ENCODE measurements at regions not wholly inside any gene's neighbourhood (a gene's known extent, or its start where the extent isn't known, plus 50 kb on each side); places are given as distances from the start of the nearest gene placed in this dataset.

GRCh38 chr9:101859620-101860019 is 121.2 kb upstream of the GRIN3A start:
- no peak for DNase-seq (ENCODE audit: low read depth in 1 of 2, low spot score in 1 of 2)
- no peak overlapping the region for H3K4me3 ChIP-seq (replicated peaks; ENCODE audit: insufficient read depth, low read length)

GRCh38 chr9:101858026-101858425 is 119.6 kb upstream of the GRIN3A start:
- no peak for TF ChIP-seq SPI1 (IDR thresholded peaks at IDR 0.05; ENCODE audit: borderline replicate concordance, low read depth)
- no peak for TF ChIP-seq POLR2AphosphoS5 (IDR thresholded peaks at IDR 0.05; ENCODE audit: low read depth)
- TF ChIP-seq REST (IDR thresholded peaks at IDR 0.05; ENCODE audit: insufficient replicate concordance, low read depth) = no peak
- no peak for TF ChIP-seq GABPA (IDR thresholded peaks at IDR 0.05; ENCODE audit: low read depth)
- TF ChIP-seq CTCF (IDR thresholded peaks at IDR 0.05; ENCODE audit: insufficient read depth, low read length) = no peak
- DNase-seq (ENCODE audit: low read depth in 1 of 2, low spot score in 1 of 2) = no peak
- H3K27me3 ChIP-seq (ENCODE audit: insufficient read depth, poor library complexity, severe bottlenecking) = no peaks in the 10 kb centered on the region

More at GRCh38 chr9:101859620-101860019, 121.2 kb upstream of the GRIN3A start:
- Histone ChIP-seq H3K27me3 (ENCODE audit: insufficient read depth, poor library complexity, severe bottlenecking) (no peaks in the 10 kb centered on the region), H3K27ac (replicated peaks) (no peak overlapping the region)
- TF ChIP-seq GABPA (IDR thresholded peaks at IDR 0.05; ENCODE audit: low read depth) (no peak), SPI1 (IDR thresholded peaks at IDR 0.05; ENCODE audit: borderline replicate concordance, low read depth) (no peak), REST (IDR thresholded peaks at IDR 0.05; ENCODE audit: insufficient replicate concordance, low read depth) (no peak), CTCF (IDR thresholded peaks at IDR 0.05; ENCODE audit: insufficient read depth, low read length) (no peak), POLR2AphosphoS5 (IDR thresholded peaks at IDR 0.05; ENCODE audit: low read depth) (no peak)

GRCh38 chr9:101849102-101849707 is 110.8 kb upstream of the GRIN3A start:
- Histone ChIP-seq H3K4me3 (replicated peaks; ENCODE audit: insufficient read depth, low read length) (no peak overlapping the region), H3K27ac (replicated peaks) (no peak overlapping the region), H3K27me3 (ENCODE audit: insufficient read depth, poor library complexity, severe bottlenecking) (no peaks in the 10 kb centered on the region)
- TF ChIP-seq REST (IDR thresholded peaks at IDR 0.05; ENCODE audit: insufficient replicate concordance, low read depth) = no peak
- no peak for TF ChIP-seq POLR2AphosphoS5 (IDR thresholded peaks at IDR 0.05; ENCODE audit: low read depth)
- TF ChIP-seq GABPA (IDR thresholded peaks at IDR 0.05; ENCODE audit: low read depth) = no peak
- TF ChIP-seq SPI1 (IDR thresholded peaks at IDR 0.05; ENCODE audit: borderline replicate concordance, low read depth) = no peak
- TF ChIP-seq CTCF (IDR thresholded peaks at IDR 0.05; ENCODE audit: insufficient read depth, low read length) = no peak
- DNase-seq (ENCODE audit: low read depth in 1 of 2, low spot score in 1 of 2) = no peak

More at GRCh38 chr9:101858026-101858425, 119.6 kb upstream of the GRIN3A start:
- Histone ChIP-seq H3K4me3 (replicated peaks; ENCODE audit: insufficient read depth, low read length) (no peak overlapping the region), H3K27ac (replicated peaks) (no peak overlapping the region)
